Esophagus muscularis mucosa (tissue), 4 donors: ENCODE measurements at regions not wholly inside any gene's neighbourhood (a gene's known extent, or its start where the extent isn't known, plus 50 kb on each side); places are given as distances from the start of the nearest gene placed in this dataset.

ENCODE experiments used
- DNase-seq: peaks from one replicate; pipeline ENCODE4 v3.0.0-alpha.2; 2017; ENCODE audit errors: extremely low spot score
- H3K27ac ChIP-seq, 4 donors: fragments of 200-600 bp; sonication (generic); replicated peaks in 1 of 4; 1 replicate in 3 of 4; 2 replicates in 1 of 4; pipeline ENCODE4 v1.5.1; 2016 to 2019; ENCODE audit warnings: mild to moderate bottlenecking in 1 of 4
- H3K27me3 ChIP-seq, 4 donors: fragments of 200-600 bp; sonication (generic); one replicate each; pipeline versions ENCODE4 v1.5.1 to v1.6.0; 2016 to 2019
- H3K36me3 ChIP-seq, 4 donors: fragments of 200-600 bp; sonication (generic); one replicate each; pipeline ENCODE4 v1.5.1; 2016 to 2019
- H3K4me1 ChIP-seq, 4 donors: fragments of 200-600 bp; sonication (generic); one replicate each; pipeline ENCODE4 v1.5.1; 2016 to 2019
- H3K4me3 ChIP-seq, 4 donors: fragments of 200-600 bp; sonication (generic); 1 replicate in 2 of 4; 2 replicates in 2 of 4; pipeline ENCODE4 v1.5.1; 2016 to 2019; ENCODE audit warnings: mild to moderate bottlenecking in 4 of 4, moderate library complexity in 1 of 4
- H3K9me3 ChIP-seq, 4 donors: fragments of 200-600 bp; sonication (generic); 1 replicate in 3 of 4; 2 replicates in 1 of 4; pipeline ENCODE4 v1.5.1; 2016 to 2019
- CTCF ChIP-seq, 3 experiments: fragments of 200-600 bp in 2 of 3; fragments of 450-650 bp in 1 of 3; sonication (generic) in 2 of 3; IDR thresholded peaks; one replicate each; pipeline ENCODE4 v1.5.1; 2017 to 2019; ENCODE audit warnings: antibody characterized with exemption in 3 of 3, mild to moderate bottlenecking in 2 of 3, moderate library complexity in 1 of 3
- EP300 ChIP-seq: sonication (generic); formaldehyde crosslinking; IDR thresholded peaks from one replicate; pipeline ENCODE4 v1.6.1; 2017; ENCODE audit warnings: antibody characterized with exemption
- POLR2A ChIP-seq: fragments of 450-650 bp; IDR thresholded peaks from one replicate; pipeline ENCODE4 v1.6.1; 2017; ENCODE audit warnings: antibody characterized with exemption, moderate library complexity, mild to moderate bottlenecking, low read depth
- POLR2AphosphoS5 ChIP-seq, 2 donors: sonication (generic); formaldehyde crosslinking; IDR thresholded peaks; one replicate each; pipeline ENCODE4 v1.6.1; 2017; ENCODE audit warnings: antibody characterized with exemption in 2 of 2
- WGBS: methylation state at CpG from one replicate; pipeline ENCODE4 v1.1.5; 2018; 5-methylcytosine and 5-hydroxymethylcytosine counted together
- intact Hi-C: fragments of 100-400 bp; cut with DNase I; formaldehyde crosslinking; loops from one replicate; pipeline ENCODE4 v1.15.1; 2023

DNA sequence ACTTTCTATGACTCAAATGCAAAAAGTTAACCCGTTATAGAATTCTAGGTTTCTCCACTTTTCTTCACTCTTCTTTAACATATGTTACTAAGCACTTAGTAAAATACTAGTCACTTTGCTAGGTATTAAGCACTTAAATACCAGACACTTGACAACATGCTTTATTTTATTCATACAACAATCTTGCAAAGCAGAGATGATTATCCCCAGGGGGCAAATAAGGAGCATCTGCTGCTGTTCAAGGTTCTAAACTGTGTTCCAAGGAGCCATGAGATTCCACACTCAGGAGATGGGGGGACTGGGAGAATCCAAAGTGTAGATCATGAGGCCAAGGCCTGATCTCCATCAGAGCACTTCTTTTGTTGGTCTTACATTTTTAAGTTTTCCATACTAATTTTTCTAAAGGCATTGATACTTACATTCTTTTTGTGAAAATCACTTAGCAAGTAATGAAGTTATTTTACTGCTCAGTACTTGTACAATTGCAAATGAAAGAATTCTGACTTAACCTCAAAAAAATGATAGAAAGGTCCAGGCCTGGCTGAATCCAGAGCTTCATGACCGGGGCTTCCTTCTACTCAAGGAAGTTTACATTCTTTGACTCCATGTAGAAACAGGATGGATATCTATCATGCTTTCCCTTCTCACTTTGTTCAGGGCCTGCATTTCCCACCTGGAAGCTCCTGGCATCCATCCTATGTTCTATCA lies 504.4 kb upstream of the WWC1 start:
- H3K27ac ChIP-seq: no peak overlapping the region
- H3K4me1 ChIP-seq: peaks cover 0 to 16% (median 4%) of the 10 kb centered on the region in 4 donors
- no peaks in the 10 kb centered on the region for H3K27me3 ChIP-seq
- 65% methylated on average over 2 of the region's 2 CpGs for WGBS
- H3K36me3 ChIP-seq: no peaks in the 10 kb centered on the region
- no peaks in the 10 kb centered on the region for H3K9me3 ChIP-seq
- H3K4me3 ChIP-seq: no peak overlapping the region
- TF ChIP-seq POLR2A: no peak
- TF ChIP-seq POLR2AphosphoS5 (IDR thresholded peaks at IDR 0.05): no peak
- no peak for TF ChIP-seq EP300
- TF ChIP-seq CTCF (IDR thresholded peaks at IDR 0.05): no peak
- DNase-seq: no peak
- intact Hi-C loops: no loop called here

DNA sequence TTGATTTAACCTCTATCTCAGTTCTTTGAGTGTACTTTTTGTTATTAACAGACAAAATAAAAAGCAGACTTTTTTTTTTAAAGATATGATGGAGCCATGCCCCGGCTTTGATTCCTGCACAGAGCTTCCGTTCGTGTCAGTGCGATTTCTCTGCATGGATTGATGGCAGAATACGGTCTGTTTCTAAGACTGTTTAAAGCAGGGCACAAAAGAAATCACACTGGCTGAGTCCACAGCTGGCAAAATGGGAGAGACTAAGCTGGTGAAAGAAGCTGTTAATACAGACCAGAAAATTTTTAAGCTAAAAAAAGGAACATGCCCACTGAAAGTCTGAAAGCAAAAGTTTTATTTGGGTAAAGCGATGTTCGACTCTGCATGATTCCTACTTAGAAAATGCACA lies 501.4 kb upstream of the WWC1 start:
- H3K4me1 ChIP-seq: peaks cover 0 to 16% (median 4%) of the 10 kb centered on the region in 4 donors
- no peak for DNase-seq
- no peaks in the 10 kb centered on the region for H3K27me3 ChIP-seq
- intact Hi-C loops: no loop called here
- H3K4me3 ChIP-seq: no peak overlapping the region
- TF ChIP-seq POLR2AphosphoS5 (IDR thresholded peaks at IDR 0.05) (no peak), POLR2A (no peak), EP300 (no peak), CTCF (IDR thresholded peaks at IDR 0.05) (no peak)
- H3K9me3 ChIP-seq: no peaks in the 10 kb centered on the region
- H3K27ac ChIP-seq: no peak overlapping the region
- H3K36me3 ChIP-seq: no peaks in the 10 kb centered on the region
- WGBS: 76% methylated on average over 7 of the region's 7 CpGs

GRCh38 chr5:167790462-167791260 lies 500.8 kb upstream of the WWC1 start:
- H3K9me3 ChIP-seq: no peaks in the 10 kb centered on the region
- no peak for DNase-seq
- H3K27me3 ChIP-seq: no peaks in the 10 kb centered on the region
- no peak overlapping the region for H3K27ac ChIP-seq
- TF ChIP-seq EP300 (no peak), CTCF (IDR thresholded peaks at IDR 0.05) (no peak), POLR2AphosphoS5 (IDR thresholded peaks at IDR 0.05) (no peak), POLR2A (no peak)
- peaks cover 0 to 12% (median 3%) of the 10 kb centered on the region in 4 donors for H3K4me1 ChIP-seq
- intact Hi-C loops: no loop called here
- H3K4me3 ChIP-seq: no peak overlapping the region
- no peaks in the 10 kb centered on the region for H3K36me3 ChIP-seq
- WGBS: 81% methylated on average over 8 of the region's 8 CpGs

DNA sequence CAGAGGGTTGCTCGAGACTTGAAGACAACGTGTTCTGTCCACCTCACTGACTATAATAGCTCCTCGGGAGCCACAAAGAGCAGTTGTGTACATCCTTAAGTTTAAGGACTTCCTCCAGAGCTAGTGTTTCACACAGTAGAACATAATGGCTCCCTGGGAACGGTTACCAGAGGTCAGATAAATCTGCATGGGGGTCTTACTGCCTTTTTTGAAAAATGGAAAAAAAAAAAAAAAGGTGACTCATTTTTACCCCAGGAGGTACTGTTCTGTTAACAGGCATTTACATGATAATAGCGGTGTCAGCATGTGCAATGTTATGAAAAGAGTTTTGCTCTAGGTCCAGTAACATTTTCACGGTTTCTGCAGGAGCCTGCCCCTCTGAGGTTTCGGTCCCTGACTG lies 498.9 kb upstream of the WWC1 start:
- Histone ChIP-seq H3K4me1 (peaks cover 0 to 5% (median 0%) of the 10 kb centered on the region in 4 donors), H3K4me3 (no peak overlapping the region), H3K27ac (no peak overlapping the region), H3K27me3 (no peaks in the 10 kb centered on the region), H3K36me3 (no peaks in the 10 kb centered on the region), H3K9me3 (no peaks in the 10 kb centered on the region)
- TF ChIP-seq POLR2A: no peak
- no peak for TF ChIP-seq CTCF (IDR thresholded peaks at IDR 0.05)
- no peak for TF ChIP-seq EP300
- TF ChIP-seq POLR2AphosphoS5 (IDR thresholded peaks at IDR 0.05): no peak
- intact Hi-C loops: no loop called here
- 82% methylated on average over 7 of the region's 7 CpGs for WGBS
- no peak for DNase-seq
